IMR-90 (cell line): ENCODE measurements at regions not wholly inside any gene's neighbourhood (a gene's known extent, or its start where the extent isn't known, plus 50 kb on each side); places are given as distances from the start of the nearest gene placed in this dataset.

Experiments used
- ATAC-seq: fragments of 200-7000 bp; cut with Tn5 transposase; 2 replicates; pipeline ENCODE4 v1.9.1; 2020; ENCODE audit warnings: low read depth, mild to moderate bottlenecking, moderate library complexity
- BruUV-seq: library from RNA; stranded (reverse); fragments of 400-500 nt; replicated peaks from 2 replicates; lab custom pipeline; 2021; lab: Mats Ljungman, UMichigan
- CTCF ChIA-PET: fragments of 300-600 bp; formaldehyde crosslinking; extraction: SDS; loops from one replicate; lab custom pipeline; 2021; ENCODE audit warnings: antibody characterized with exemption; lab: Yijun Ruan, JAX
- POLR2A ChIA-PET: fragments of 300-600 bp; sonication (Branson Sonifier 250); formaldehyde crosslinking; loops from one replicate; lab custom pipeline; 2022; ENCODE audit warnings: antibody characterized with exemption; ENCODE audit not compliant: unreplicated experiment; lab: Charles Lee
- DNase-seq: peaks from one replicate; pipeline ENCODE4 v3.0.0; 2013
- H2AFZ ChIP-seq: replicated peaks from 2 replicates; pipeline ENCODE3; 2013; ENCODE audit warnings: low read length, mild to moderate bottlenecking; ENCODE audit not compliant: poor library complexity
- H2AK5ac ChIP-seq: 2 replicates; pipeline ENCODE4 v1.6.1; 2013; ENCODE audit warnings: low read depth, low read length, inconsistent platforms
- H2AK9ac ChIP-seq: replicated peaks from 2 replicates; pipeline ENCODE3; 2013; ENCODE audit warnings: mild to moderate bottlenecking, low read depth, low read length, moderate library complexity; ENCODE audit not compliant: poor library complexity
- H2BK120ac ChIP-seq: 2 replicates; pipeline ENCODE4 v1.6.1; 2013; ENCODE audit warnings: low read depth, low read length, inconsistent platforms
- H2BK15ac ChIP-seq: 3 replicates; pipeline ENCODE4 v1.6.1; 2013; ENCODE audit warnings: low read depth, low read length, inconsistent platforms
- H2BK20ac ChIP-seq: 2 replicates; pipeline ENCODE4 v1.6.1; 2013; ENCODE audit warnings: low read depth, mild to moderate bottlenecking, inconsistent platforms, low read length, moderate library complexity
- H2BK5ac ChIP-seq: 2 replicates; pipeline ENCODE4 v1.6.1; 2013; ENCODE audit warnings: mild to moderate bottlenecking, low read depth, low read length, inconsistent platforms; ENCODE audit not compliant: poor library complexity, severe bottlenecking
- H3K14ac ChIP-seq: replicated peaks from 2 replicates; pipeline ENCODE4 v1.6.1; 2013; ENCODE audit warnings: low read depth, low read length, inconsistent platforms
- H3K18ac ChIP-seq: 2 replicates; pipeline ENCODE4 v1.6.1; 2013; ENCODE audit warnings: low read depth, low read length, control low read depth
- H3K23ac ChIP-seq: 2 replicates; pipeline ENCODE4 v1.6.1; 2013; ENCODE audit warnings: low read depth, low read length, inconsistent platforms
- H3K27ac ChIP-seq: 2 replicates; pipeline ENCODE4 v1.5.1; 2013; ENCODE audit warnings: mild to moderate bottlenecking, control low read depth, low read length; ENCODE audit not compliant: insufficient read depth
- H3K27me3 ChIP-seq: 2 replicates; pipeline ENCODE4 v1.6.1; 2013; ENCODE audit warnings: low read length; ENCODE audit not compliant: control insufficient read depth, insufficient read depth
- H3K36me3 ChIP-seq: 2 replicates; pipeline ENCODE4 v1.6.1; 2013; ENCODE audit warnings: low read length, mixed read lengths; ENCODE audit not compliant: control insufficient read depth, insufficient read depth
- H3K4ac ChIP-seq: 2 replicates; pipeline ENCODE4 v1.6.1; 2013; ENCODE audit warnings: low read depth, low read length, inconsistent platforms
- H3K4me1 ChIP-seq: 2 replicates; pipeline ENCODE4 v1.6.1; 2013; ENCODE audit warnings: low read length, mixed read lengths; ENCODE audit not compliant: control insufficient read depth, insufficient read depth
- H3K4me2 ChIP-seq: 2 replicates; pipeline ENCODE4 v1.6.1; 2013; ENCODE audit warnings: low read depth, mild to moderate bottlenecking, control low read depth, low read length, moderate library complexity
- H3K4me3 ChIP-seq: 2 replicates; pipeline ENCODE4 v1.5.1; 2013; ENCODE audit warnings: low read depth, mild to moderate bottlenecking, control low read depth, low read length, moderate library complexity; ENCODE audit not compliant: insufficient read depth
- H3K56ac ChIP-seq: 2 replicates; pipeline ENCODE4 v1.6.1; 2013; ENCODE audit warnings: low read length, inconsistent platforms; ENCODE audit not compliant: insufficient read depth; ENCODE audit errors: extremely low read depth
- H3K79me1 ChIP-seq, 2 experiments: 2 replicates each; pipeline ENCODE4 v1.6.1; 2013; ENCODE audit warnings: low read length in 2 of 2, inconsistent platforms in 1 of 2, low read depth in 1 of 2
- H3K9ac ChIP-seq: 2 replicates; pipeline ENCODE4 v1.6.1; 2013; ENCODE audit warnings: low read depth, low read length, control low read depth
- H3K9me1 ChIP-seq: 2 replicates; pipeline ENCODE4 v1.6.1; 2013; ENCODE audit warnings: low read length, inconsistent platforms; ENCODE audit not compliant: insufficient read depth
- H3K9me3 ChIP-seq: 2 replicates; pipeline ENCODE4 v1.6.1; 2013; ENCODE audit warnings: low read length; ENCODE audit not compliant: control insufficient read depth, insufficient read depth
- H4K20me1 ChIP-seq: 2 replicates; pipeline ENCODE4 v1.6.1; 2013; ENCODE audit warnings: low read length, inconsistent platforms; ENCODE audit not compliant: insufficient read depth
- H4K5ac ChIP-seq: 2 replicates; pipeline ENCODE4 v1.6.1; 2013; ENCODE audit warnings: mild to moderate bottlenecking, low read depth, low read length, control low read depth
- H4K8ac ChIP-seq, 2 experiments: 2 replicates each; pipeline ENCODE4 v1.6.1; 2013; ENCODE audit warnings: low read depth in 2 of 2, low read length in 2 of 2, control low read depth in 1 of 2, inconsistent platforms in 1 of 2
- H4K91ac ChIP-seq: 2 replicates; pipeline ENCODE4 v1.6.1; 2013; ENCODE audit warnings: low read depth, low read length, inconsistent platforms; ENCODE audit not compliant: insufficient read depth
- CHD1 ChIP-seq: IDR thresholded peaks from 2 replicates; pipeline ENCODE4 v1.6.1; 2012; ENCODE audit warnings: low read depth, low read length, improper control_type of control experiment
- MAFK ChIP-seq: IDR thresholded peaks from 2 replicates; pipeline ENCODE4 v1.6.1; 2012; ENCODE audit warnings: low read depth, low read length, improper control_type of control experiment
- MXI1 ChIP-seq: IDR thresholded peaks from 2 replicates; pipeline ENCODE4 v1.6.1; 2012; ENCODE audit warnings: low read depth, mild to moderate bottlenecking, low read length, moderate library complexity, borderline replicate concordance
- RAD21 ChIP-seq: IDR thresholded peaks from 2 replicates; pipeline ENCODE4 v1.6.1; 2012; ENCODE audit warnings: low read length, improper control_type of control experiment
- RFX5 ChIP-seq: IDR thresholded peaks from 2 replicates; pipeline ENCODE4 v1.8.0; 2012; ENCODE audit warnings: low read depth, mild to moderate bottlenecking, low read length, moderate library complexity
- SMC3 ChIP-seq: fragments of 150-350 bp; IDR thresholded peaks from 2 replicates; pipeline ENCODE4 v1.6.1; 2016; ENCODE audit warnings: low read depth, mild to moderate bottlenecking, antibody characterized with exemption, low read length, moderate library complexity
- whole genome bisulfite sequencing, 2 experiments: methylation state at CpG; one replicate each; pipeline versions ENCODE4 v1.1.5 to v1.1.7; 2013; ENCODE audit warnings: missing lambda C conversion rate in 2 of 2; ENCODE audit not compliant: insufficient read length in 1 of 2; ENCODE audit errors: extremely low coverage in 2 of 2; 5-methylcytosine and 5-hydroxymethylcytosine counted together
- dilution Hi-C: fragments of 300-500 bp; cut with HindIII; formaldehyde crosslinking; loops from one replicate; pipeline ENCODE4 v1.14.3; 2018; ENCODE audit warnings: low sequenced_read_pairs; ENCODE audit not compliant: unreplicated experiment
- in situ Hi-C: fragments of 300-500 bp; cut with MboI; formaldehyde crosslinking; loops from 3 replicates; pipeline ENCODE4 v1.14.3; 2019; ENCODE audit warnings: low sequenced_read_pairs, inconsistent platforms, mixed read lengths
- intact Hi-C: fragments of 100-400 bp; cut with micrococcal nuclease; formaldehyde crosslinking; loops from 2 replicates; pipeline ENCODE4 v1.10.0; 2022
- TF ChIP-seq, protein P1 (sequence below): fragments of 150-350 bp; IDR thresholded peaks from 2 replicates; pipeline ENCODE4 v1.6.1; 2016; ENCODE audit warnings: low read depth, mild to moderate bottlenecking, low read length, moderate library complexity, borderline replicate concordance
- TF ChIP-seq, protein P2 (sequence below): fragments of 150-350 bp; IDR thresholded peaks from 2 replicates; pipeline ENCODE4 v1.6.1; 2017; ENCODE audit warnings: mild to moderate bottlenecking, antibody characterized with exemption, low read length, low read depth

DNA sequence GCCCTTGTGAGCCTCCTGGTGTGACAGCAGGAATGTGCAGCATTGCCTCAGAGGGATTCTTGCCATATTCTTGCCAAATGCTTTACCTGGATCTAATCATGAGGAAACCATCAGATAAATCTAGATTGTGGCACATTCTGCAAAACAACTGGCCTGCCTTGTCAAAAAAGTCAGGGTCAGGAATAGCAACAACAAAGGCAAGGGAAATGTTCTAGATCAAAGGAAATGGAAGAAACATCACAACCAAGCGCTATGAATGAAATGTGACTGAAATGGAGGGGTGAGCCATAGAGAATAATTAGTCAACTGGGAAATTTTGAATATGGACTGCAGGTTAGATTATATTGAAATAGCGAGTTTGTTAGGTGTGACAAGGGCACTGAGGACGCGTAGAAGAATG, 262.6 kb upstream of the CDYL start:
- no peak overlapping the region for H4K91ac ChIP-seq
- H3K27me3 ChIP-seq: peaks cover 1% of the 10 kb centered on the region
- H3K9me1 ChIP-seq: no peaks in the 10 kb centered on the region
- ATAC-seq (no peak), DNase-seq (no peak)
- H4K20me1 ChIP-seq: no peaks in the 10 kb centered on the region
- H3K18ac ChIP-seq: no peak overlapping the region
- H2AK5ac ChIP-seq: no peak overlapping the region
- no peak overlapping the region for H2BK120ac ChIP-seq
- no peak overlapping the region for H2AK9ac ChIP-seq
- no peak overlapping the region for H4K8ac ChIP-seq
- no peak overlapping the region for H3K23ac ChIP-seq
- no peaks in the 10 kb centered on the region for H3K4me1 ChIP-seq
- intact Hi-C loops (no loop called here), dilution Hi-C loops (no loop called here), in situ Hi-C loops (no loop called here)
- no peak overlapping the region for H3K4me2 ChIP-seq
- H4K5ac ChIP-seq: no peak overlapping the region
- CTCF ChIA-PET: interaction anchor here (0.7 kb wide), 1 partner anchor 20 kb away, joined by 3 read pairs; no protein-coding TSS in a partner anchor
- no peak overlapping the region for H3K14ac ChIP-seq
- H2BK20ac ChIP-seq: no peak overlapping the region
- TF ChIP-seq MAFK (no peak), RFX5 (no peak), CHD1 (no peak), MXI1 (no peak), SMC3 (no peak), RAD21 (no peak)
- TF ChIP-seq, protein P1, sequence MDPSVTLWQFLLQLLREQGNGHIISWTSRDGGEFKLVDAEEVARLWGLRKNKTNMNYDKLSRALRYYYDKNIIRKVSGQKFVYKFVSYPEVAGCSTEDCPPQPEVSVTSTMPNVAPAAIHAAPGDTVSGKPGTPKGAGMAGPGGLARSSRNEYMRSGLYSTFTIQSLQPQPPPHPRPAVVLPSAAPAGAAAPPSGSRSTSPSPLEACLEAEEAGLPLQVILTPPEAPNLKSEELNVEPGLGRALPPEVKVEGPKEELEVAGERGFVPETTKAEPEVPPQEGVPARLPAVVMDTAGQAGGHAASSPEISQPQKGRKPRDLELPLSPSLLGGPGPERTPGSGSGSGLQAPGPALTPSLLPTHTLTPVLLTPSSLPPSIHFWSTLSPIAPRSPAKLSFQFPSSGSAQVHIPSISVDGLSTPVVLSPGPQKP: no peak
- TF ChIP-seq, protein P2, sequence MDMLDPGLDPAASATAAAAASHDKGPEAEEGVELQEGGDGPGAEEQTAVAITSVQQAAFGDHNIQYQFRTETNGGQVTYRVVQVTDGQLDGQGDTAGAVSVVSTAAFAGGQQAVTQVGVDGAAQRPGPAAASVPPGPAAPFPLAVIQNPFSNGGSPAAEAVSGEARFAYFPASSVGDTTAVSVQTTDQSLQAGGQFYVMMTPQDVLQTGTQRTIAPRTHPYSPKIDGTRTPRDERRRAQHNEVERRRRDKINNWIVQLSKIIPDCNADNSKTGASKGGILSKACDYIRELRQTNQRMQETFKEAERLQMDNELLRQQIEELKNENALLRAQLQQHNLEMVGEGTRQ: no peak
- POLR2A ChIA-PET: no interaction called here
- no peak overlapping the region for H3K27ac ChIP-seq
- no peaks in the 10 kb centered on the region for H3K9me3 ChIP-seq
- H3K79me1 ChIP-seq: no peaks in the 10 kb centered on the region
- no peak overlapping the region for H2AFZ ChIP-seq
- no peak overlapping the region for H2BK5ac ChIP-seq
- no TSS peak for BruUV-seq
- 88% methylated on average over 4 of the region's 4 CpGs; no CpG with 5 or more reads in 1 of the 2 experiments for WGBS, 2 experiments
- H3K56ac ChIP-seq: no peak overlapping the region
- no peaks in the 10 kb centered on the region for H3K36me3 ChIP-seq
- H3K9ac ChIP-seq: no peak overlapping the region
- no peak overlapping the region for H3K4ac ChIP-seq
- H2BK15ac ChIP-seq: no peak overlapping the region
- no peak overlapping the region for H3K4me3 ChIP-seq
